PC-9 (cell line): ENCODE measurements at regions not wholly inside any gene's neighbourhood (a gene's known extent, or its start where the extent isn't known, plus 50 kb on each side); places are given as distances from the start of the nearest gene placed in this dataset.

ENCODE experiments used
- BruUV-seq: library from RNA; stranded (reverse); fragments of 400-500 nt; replicated peaks from 2 replicates; lab custom pipeline; 2021; lab: Mats Ljungman, UMichigan
- CTCF ChIA-PET: fragments of 300-600 bp; sonication (Branson Sonifier 250); formaldehyde crosslinking; loops from one replicate; lab custom pipeline; 2022; ENCODE audit warnings: antibody characterized with exemption; lab: Charles Lee
- POLR2A ChIA-PET: fragments of 300-600 bp; sonication (Branson Sonifier 250); formaldehyde crosslinking; loops from one replicate; lab custom pipeline; 2022; ENCODE audit warnings: antibody characterized with exemption; ENCODE audit not compliant: unreplicated experiment; lab: Charles Lee
- DNase-seq, 2 experiments: peaks; one replicate each; pipeline versions ENCODE4 v3.0.0 to v3.0.0-alpha.2; 2015 to 2022; ENCODE audit warnings: mixed read lengths in 1 of 2
- H2AFZ ChIP-seq: fragments of 200-600 bp; sonication (generic); 2 replicates; pipeline ENCODE4 v1.8.1; 2017; ENCODE audit warnings: antibody characterized with exemption
- H3F3A ChIP-seq: fragments of 200-600 bp; sonication (generic); 2 replicates; pipeline ENCODE4 v1.8.1; 2017; ENCODE audit warnings: antibody characterized with exemption, mild to moderate bottlenecking, low read depth; ENCODE audit not compliant: insufficient read depth
- H3K27ac ChIP-seq: fragments of 200-600 bp; sonication (generic); 2 replicates; pipeline ENCODE4 v1.6.1; 2016; ENCODE audit warnings: mixed run types
- H3K27me3 ChIP-seq: fragments of 200-600 bp; sonication (generic); 2 replicates; pipeline ENCODE4 v1.6.1; 2016; ENCODE audit warnings: low read depth, mixed run types; ENCODE audit not compliant: insufficient read depth
- H3K36me3 ChIP-seq: fragments of 200-600 bp; sonication (generic); 2 replicates; pipeline ENCODE4 v1.6.1; 2016; ENCODE audit warnings: low read depth, mixed run types
- H3K4me1 ChIP-seq: fragments of 200-600 bp; sonication (generic); replicated peaks from 2 replicates; pipeline ENCODE4 v1.6.1; 2016; ENCODE audit warnings: mixed run types; ENCODE audit not compliant: insufficient read depth
- H3K4me2 ChIP-seq: fragments of 200-600 bp; sonication (generic); 2 replicates; pipeline ENCODE4 v1.6.1; 2017; ENCODE audit warnings: mixed run types
- H3K4me3 ChIP-seq: fragments of 200-600 bp; sonication (generic); 2 replicates; pipeline ENCODE4 v1.6.1; 2016; ENCODE audit warnings: mixed run types
- H3K79me2 ChIP-seq: fragments of 200-600 bp; sonication (generic); 2 replicates; pipeline ENCODE4 v1.6.1; 2017; ENCODE audit warnings: low read depth, mixed run types
- H3K9me2 ChIP-seq: fragments of 200-600 bp; sonication (generic); 2 replicates; pipeline ENCODE4 v1.8.1; 2017; ENCODE audit warnings: mild to moderate bottlenecking; ENCODE audit not compliant: insufficient read depth
- H3K9me3 ChIP-seq: fragments of 200-600 bp; sonication (generic); 2 replicates; pipeline ENCODE4 v1.8.1; 2016; ENCODE audit warnings: low read depth; ENCODE audit not compliant: insufficient read depth
- H4K20me1 ChIP-seq: fragments of 200-600 bp; sonication (generic); 2 replicates; pipeline ENCODE4 v1.8.1; 2017; ENCODE audit not compliant: insufficient read depth
- EZH2 ChIP-seq: fragments of 200-600 bp; sonication (generic); IDR thresholded peaks from 2 replicates; pipeline ENCODE4 v1.8.0; 2017; ENCODE audit warnings: antibody characterized with exemption, low read depth
- intact Hi-C: fragments of 100-400 bp; cut with micrococcal nuclease; formaldehyde crosslinking; loops from one replicate; pipeline ENCODE4 v1.10.0; 2022; ENCODE audit not compliant: unreplicated experiment
- TF ChIP-seq, protein P1 (sequence below): fragments of 200-600 bp; sonication (generic); conservative IDR thresholded peaks from 2 replicates; pipeline ENCODE4 v1.6.1; 2017; ENCODE audit warnings: mixed run types, antibody characterized with exemption, mild to moderate bottlenecking, moderate library complexity

DNA sequence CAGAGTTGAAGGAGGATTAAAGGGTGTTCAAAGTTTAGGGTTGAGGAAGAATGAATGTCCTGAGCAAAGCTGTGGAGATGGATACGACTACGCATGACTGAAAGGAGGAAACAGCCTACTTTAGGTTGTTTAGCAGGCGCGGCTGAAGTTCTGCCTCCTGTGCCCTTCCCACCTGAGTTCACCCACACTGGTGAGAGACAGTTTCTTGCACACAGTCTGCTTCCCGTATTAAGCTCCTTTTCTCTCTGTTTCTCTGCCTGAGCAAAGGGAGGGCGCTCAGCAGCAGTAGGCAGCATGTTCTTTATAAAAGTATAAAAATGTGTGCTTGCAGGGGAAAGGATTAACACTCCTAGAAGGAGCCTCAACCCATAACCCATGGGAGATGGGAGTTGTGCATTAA is 224.0 kb upstream of the SMARCA2 start:
- no peak overlapping the region for H3K4me2 ChIP-seq
- no peaks in the 10 kb centered on the region for H3K9me3 ChIP-seq
- ChIA-PET POLR2A (no interaction called here), CTCF (no interaction called here)
- H3K4me1 ChIP-seq: no peaks in the 10 kb centered on the region
- DNase-seq: no peak
- H4K20me1 ChIP-seq: no peaks in the 10 kb centered on the region
- BruUV-seq: no TSS peak
- TF ChIP-seq, protein P1, sequence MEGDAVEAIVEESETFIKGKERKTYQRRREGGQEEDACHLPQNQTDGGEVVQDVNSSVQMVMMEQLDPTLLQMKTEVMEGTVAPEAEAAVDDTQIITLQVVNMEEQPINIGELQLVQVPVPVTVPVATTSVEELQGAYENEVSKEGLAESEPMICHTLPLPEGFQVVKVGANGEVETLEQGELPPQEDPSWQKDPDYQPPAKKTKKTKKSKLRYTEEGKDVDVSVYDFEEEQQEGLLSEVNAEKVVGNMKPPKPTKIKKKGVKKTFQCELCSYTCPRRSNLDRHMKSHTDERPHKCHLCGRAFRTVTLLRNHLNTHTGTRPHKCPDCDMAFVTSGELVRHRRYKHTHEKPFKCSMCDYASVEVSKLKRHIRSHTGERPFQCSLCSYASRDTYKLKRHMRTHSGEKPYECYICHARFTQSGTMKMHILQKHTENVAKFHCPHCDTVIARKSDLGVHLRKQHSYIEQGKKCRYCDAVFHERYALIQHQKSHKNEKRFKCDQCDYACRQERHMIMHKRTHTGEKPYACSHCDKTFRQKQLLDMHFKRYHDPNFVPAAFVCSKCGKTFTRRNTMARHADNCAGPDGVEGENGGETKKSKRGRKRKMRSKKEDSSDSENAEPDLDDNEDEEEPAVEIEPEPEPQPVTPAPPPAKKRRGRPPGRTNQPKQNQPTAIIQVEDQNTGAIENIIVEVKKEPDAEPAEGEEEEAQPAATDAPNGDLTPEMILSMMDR: no peak
- no peak for TF ChIP-seq EZH2
- H3K9me2 ChIP-seq: no peaks in the 10 kb centered on the region
- H3K36me3 ChIP-seq: no peaks in the 10 kb centered on the region
- no peaks in the 10 kb centered on the region for H3F3A ChIP-seq
- H3K27me3 ChIP-seq: no peaks in the 10 kb centered on the region; the same call in 1 of the 2 replicates
- H3K27ac ChIP-seq: no peak overlapping the region
- H3K4me3 ChIP-seq: no peak overlapping the region
- H2AFZ ChIP-seq: no peak overlapping the region
- intact Hi-C loops: no loop called here
- no peaks in the 10 kb centered on the region for H3K79me2 ChIP-seq

DNA sequence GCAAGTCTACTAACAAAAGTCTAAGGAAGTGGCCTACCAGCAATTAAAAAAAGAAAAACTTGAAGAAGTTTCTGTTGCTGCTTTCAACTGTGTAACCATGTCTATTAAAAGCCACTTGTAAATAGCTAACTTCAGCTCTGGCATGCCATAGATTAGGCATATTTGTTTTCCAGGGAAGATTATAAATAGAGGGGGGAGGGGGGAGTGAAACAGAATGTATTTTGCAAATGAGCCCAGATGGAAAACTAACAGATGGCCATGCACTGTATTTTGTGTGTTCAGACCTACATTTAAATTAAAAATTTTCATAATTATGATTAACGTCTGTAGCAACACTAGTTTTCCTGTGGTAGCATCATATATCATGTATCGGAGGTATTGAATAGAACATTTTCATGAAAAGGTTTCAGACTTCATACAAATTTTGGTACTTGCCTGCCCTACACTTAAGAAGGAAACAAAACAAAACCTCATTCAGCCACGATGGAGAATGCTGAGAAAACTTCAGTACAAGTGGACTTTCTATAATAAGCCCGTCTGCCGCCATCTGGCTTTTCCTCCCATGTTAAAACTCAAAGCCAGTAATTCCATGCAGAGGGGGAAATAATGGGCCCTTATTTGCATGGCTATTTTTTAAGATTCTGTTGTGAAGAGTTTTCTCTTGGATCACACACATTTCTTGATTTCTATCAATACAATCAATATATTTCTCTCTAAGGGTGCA is 220.4 kb upstream of the SMARCA2 start:
- H3F3A ChIP-seq: no peaks in the 10 kb centered on the region
- no peaks in the 10 kb centered on the region for H3K9me3 ChIP-seq
- TF ChIP-seq, protein P1: no peak
- no peak for TF ChIP-seq EZH2
- DNase-seq: no peak
- H2AFZ ChIP-seq: no peak overlapping the region
- no peaks in the 10 kb centered on the region for H4K20me1 ChIP-seq
- no TSS peak for BruUV-seq
- ChIA-PET POLR2A (no interaction called here), CTCF (no interaction called here)
- no peak overlapping the region for H3K27ac ChIP-seq
- H3K4me1 ChIP-seq: no peaks in the 10 kb centered on the region
- no peaks in the 10 kb centered on the region for H3K9me2 ChIP-seq
- intact Hi-C loops: no loop called here
- H3K4me3 ChIP-seq: no peak overlapping the region
- no peaks in the 10 kb centered on the region; the same call in 1 of the 2 replicates for H3K27me3 ChIP-seq
- no peaks in the 10 kb centered on the region for H3K36me3 ChIP-seq
- no peak overlapping the region for H3K4me2 ChIP-seq
- no peaks in the 10 kb centered on the region for H3K79me2 ChIP-seq

DNA sequence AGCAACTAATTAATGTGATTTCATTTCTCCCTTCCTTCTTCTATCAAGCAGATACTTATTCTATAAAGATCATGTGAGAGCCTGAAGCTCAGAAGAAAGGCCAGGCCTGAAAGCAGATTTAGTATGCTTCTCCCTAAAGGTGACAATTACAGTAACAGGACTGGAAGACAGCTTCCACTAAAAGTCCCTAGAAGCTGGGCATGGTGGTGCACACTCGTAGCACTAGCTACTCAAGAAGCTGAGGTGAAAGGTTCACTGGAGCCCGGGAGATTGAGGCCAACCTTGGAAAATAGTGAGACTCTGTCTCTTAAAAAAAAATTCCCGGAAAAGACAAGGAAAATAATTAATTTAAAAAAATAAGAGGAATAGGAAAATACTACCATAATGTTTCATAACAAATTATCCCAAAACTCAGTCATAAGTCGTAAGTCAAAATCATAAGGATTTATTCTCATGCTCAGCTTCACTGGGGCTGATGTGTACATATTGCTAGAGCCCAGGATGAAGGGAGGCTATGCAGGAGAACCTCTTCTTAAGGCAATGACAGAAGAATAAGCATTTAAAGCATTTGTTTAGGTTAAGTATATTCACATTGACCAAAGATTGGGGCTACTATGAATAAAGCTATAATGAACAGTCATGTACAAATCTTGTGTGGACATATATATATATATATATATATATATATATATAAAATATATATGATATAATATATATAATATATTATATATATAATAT is 210.8 kb upstream of the SMARCA2 start:
- no peaks in the 10 kb centered on the region for H4K20me1 ChIP-seq
- intact Hi-C loops: no loop called here
- ChIA-PET CTCF (no interaction called here), POLR2A (no interaction called here)
- no peaks in the 10 kb centered on the region for H3K9me2 ChIP-seq
- H3K4me2 ChIP-seq: no peak overlapping the region
- H2AFZ ChIP-seq: no peak overlapping the region
- no peak overlapping the region for H3K4me3 ChIP-seq
- no peaks in the 10 kb centered on the region for H3K79me2 ChIP-seq
- BruUV-seq: no TSS peak
- H3K27me3 ChIP-seq: no peaks in the 10 kb centered on the region
- no peaks in the 10 kb centered on the region for H3K36me3 ChIP-seq
- H3K9me3 ChIP-seq: no peaks in the 10 kb centered on the region
- TF ChIP-seq, protein P1: no peak
- TF ChIP-seq EZH2: no peak
- H3K27ac ChIP-seq: no peak overlapping the region
- H3F3A ChIP-seq: no peaks in the 10 kb centered on the region
- H3K4me1 ChIP-seq: no peaks in the 10 kb centered on the region
- DNase-seq: no peak
